ACHN (cell line): ENCODE measurements at regions not wholly inside any gene's neighbourhood (a gene's known extent, or its start where the extent isn't known, plus 50 kb on each side); places are given as distances from the start of the nearest gene placed in this dataset.
"Not testable (repeated sequence)": the region's sequence is repeated elsewhere in the genome, so short reads cannot be mapped to it uniquely, and the experiment has no call there.

Experiments used
- DNase-seq: peaks from one replicate; pipeline ENCODE4 v3.0.0-alpha.2; 2015
- in situ Hi-C: cut with HindIII; loops from 2 replicates; pipeline ENCODE4 v1.10.0; 2017; ENCODE audit warnings: low sequenced_read_pairs, low pct_ligation_motif_present, low pct_unique_long_range_greater_than_20kb

- DNase-seq, result no peak
- in situ Hi-C loops, result no loop called here
Measured at GRCh38 chr9:94182532-94182931, 76.6 kb upstream of the ZNF169 start.

GRCh38 chr9:94183240-94183999, 75.7 kb upstream of the ZNF169 start:
- DNase-seq, result no peak
- in situ Hi-C loops, result no loop called here

- no peak for DNase-seq
- in situ Hi-C loops, result no loop called here
Measured at GRCh38 chr9:94188246-94188645, 70.9 kb upstream of the ZNF169 start.

- DNase-seq, in situ Hi-C loops: not testable (repeated sequence)
Measured at GRCh38 chr9:94191706-94192105, 67.4 kb upstream of the ZNF169 start.

GRCh38 chr9:94198414-94198813, 60.7 kb upstream of the ZNF169 start:
- no peak for DNase-seq
- in situ Hi-C loops, result no loop called here

- no peak for DNase-seq
- in situ Hi-C loops, result no loop called here
Measured at GRCh38 chr9:94199776-94200175, 59.3 kb upstream of the ZNF169 start.

GRCh38 chr9:94204174-94204573, 54.9 kb upstream of the ZNF169 start:
- in situ Hi-C loops, result no loop called here
- no peak for DNase-seq

GRCh38 chr9:94207781-94208180, 51.3 kb upstream of the ZNF169 start:
- no peak for DNase-seq
- in situ Hi-C loops, result no loop called here
